ENCODE measurements at regions not wholly inside any gene's neighbourhood (a gene's known extent, or its start where the extent isn't known, plus 50 kb on each side); places are given as distances from the start of the nearest gene placed in this dataset.

- Histone ChIP-seq H3K9me3 (ENCODE audit: control insufficient read depth, insufficient read depth, low read length) (no peaks in the 10 kb centered on the region), H3K79me2 (ENCODE audit: control insufficient read depth, low read length) (no peaks in the 10 kb centered on the region), H3K27ac (ENCODE audit: low read depth, low read length) (no peak overlapping the region), H4K20me1 (ENCODE audit: control insufficient read depth, insufficient read depth, low read depth, low read length) (no peaks in the 10 kb centered on the region), H3K27me3 (ENCODE audit: control insufficient read depth, low read length) (no peaks in the 10 kb centered on the region), H3K9me2 (replicated peaks; ENCODE audit: control insufficient read depth, low read length) (no peaks in the 10 kb centered on the region), H3K4me2 (ENCODE audit: low read length) (no peak overlapping the region), H3K36me3 (ENCODE audit: control insufficient read depth, low read length) (no peaks in the 10 kb centered on the region), H3K4me1 (ENCODE audit: control insufficient read depth, low read length) (no peaks in the 10 kb centered on the region), H3F3A (ENCODE audit: control insufficient read depth, insufficient read depth) (no peaks in the 10 kb centered on the region), H3K4me3 (ENCODE audit: low read length) (no peak overlapping the region)
- no peak for TF ChIP-seq CTCF (IDR thresholded peaks at IDR 0.05; ENCODE audit: low read depth, low read length, poor library complexity, severe bottlenecking)
- no peak for TF ChIP-seq EZH2phosphoT487 (IDR thresholded peaks at IDR 0.05; ENCODE audit: borderline replicate concordance, low read length)
These were observed 167.3 kb upstream of the GMDS start for GRCh38 chr6:2412731-2413130.

GRCh38 chr6:2410656-2411380, 165.4 kb upstream of the GMDS start:
- H3K4me2 ChIP-seq (ENCODE audit: low read length) = no peak overlapping the region
- H3K4me3 ChIP-seq (ENCODE audit: low read length) = no peak overlapping the region
- H3K27ac ChIP-seq (ENCODE audit: low read depth, low read length) = no peak overlapping the region
- no peaks in the 10 kb centered on the region for H3K4me1 ChIP-seq (ENCODE audit: control insufficient read depth, low read length)
- no peaks in the 10 kb centered on the region for H3K9me2 ChIP-seq (replicated peaks; ENCODE audit: control insufficient read depth, low read length)
- TF ChIP-seq EZH2phosphoT487 (IDR thresholded peaks at IDR 0.05; ENCODE audit: borderline replicate concordance, low read length) = no peak
- TF ChIP-seq CTCF (IDR thresholded peaks at IDR 0.05; ENCODE audit: low read depth, low read length, poor library complexity, severe bottlenecking) = no peak
- no peaks in the 10 kb centered on the region for H3F3A ChIP-seq (ENCODE audit: control insufficient read depth, insufficient read depth)
- H3K27me3 ChIP-seq (ENCODE audit: control insufficient read depth, low read length) = no peaks in the 10 kb centered on the region
- H3K9me3 ChIP-seq (ENCODE audit: control insufficient read depth, insufficient read depth, low read length) = no peaks in the 10 kb centered on the region
- no peaks in the 10 kb centered on the region for H3K79me2 ChIP-seq (ENCODE audit: control insufficient read depth, low read length)
- no peaks in the 10 kb centered on the region for H4K20me1 ChIP-seq (ENCODE audit: control insufficient read depth, insufficient read depth, low read depth, low read length)
- no peaks in the 10 kb centered on the region for H3K36me3 ChIP-seq (ENCODE audit: control insufficient read depth, low read length)

- H3K79me2 ChIP-seq (ENCODE audit: control insufficient read depth, low read length) = no peaks in the 10 kb centered on the region
- H3K36me3 ChIP-seq (ENCODE audit: control insufficient read depth, low read length) = no peaks in the 10 kb centered on the region
- H3K27me3 ChIP-seq (ENCODE audit: control insufficient read depth, low read length) = no peaks in the 10 kb centered on the region
- H4K20me1 ChIP-seq (ENCODE audit: control insufficient read depth, insufficient read depth, low read depth, low read length) = no peaks in the 10 kb centered on the region
- H3F3A ChIP-seq (ENCODE audit: control insufficient read depth, insufficient read depth) = no peaks in the 10 kb centered on the region
- no peaks in the 10 kb centered on the region for H3K9me2 ChIP-seq (replicated peaks; ENCODE audit: control insufficient read depth, low read length)
- no peaks in the 10 kb centered on the region for H3K4me1 ChIP-seq (ENCODE audit: control insufficient read depth, low read length)
- H3K4me2 ChIP-seq (ENCODE audit: low read length) = no peak overlapping the region
- TF ChIP-seq EZH2phosphoT487 (IDR thresholded peaks at IDR 0.05; ENCODE audit: borderline replicate concordance, low read length) (no peak), CTCF (IDR thresholded peaks at IDR 0.05; ENCODE audit: low read depth, low read length, poor library complexity, severe bottlenecking) (no peak)
- H3K4me3 ChIP-seq (ENCODE audit: low read length) = no peak overlapping the region
- H3K27ac ChIP-seq (ENCODE audit: low read depth, low read length) = no peak overlapping the region
- H3K9me3 ChIP-seq (ENCODE audit: control insufficient read depth, insufficient read depth, low read length) = no peaks in the 10 kb centered on the region
These were observed 162.1 kb upstream of the GMDS start for GRCh38 chr6:2407525-2407924.

Data from DOHH2 (cell line).